SK-N-SH (cell line): ENCODE measurements at regions not wholly inside any gene's neighbourhood (a gene's known extent, or its start where the extent isn't known, plus 50 kb on each side); places are given as distances from the start of the nearest gene placed in this dataset.

Experiments used
- CTCF ChIA-PET: fragments of 300-600, 350-600 bp; formaldehyde crosslinking; extraction: SDS; loops from one replicate; lab custom pipeline; 2021; lab: Yijun Ruan, JAX
- POLR2A ChIA-PET: fragments of 350-600 bp; sonication (Branson Sonifier 250); formaldehyde crosslinking; extraction: SDS; loops from one replicate; lab custom pipeline; 2020; ENCODE audit warnings: antibody characterized with exemption, inconsistent platforms; lab: Yijun Ruan, JAX
- DNase-seq: peaks from one replicate; pipeline ENCODE4 v3.0.0; 2012
- H2AFZ ChIP-seq: fragments of 200-600 bp; sonication (generic); 2 replicates; pipeline ENCODE4 v1.8.1; 2016; ENCODE audit warnings: antibody characterized with exemption, mild to moderate bottlenecking, low read depth
- H3F3A ChIP-seq: fragments of 200-600 bp; sonication (generic); replicated peaks from 2 replicates; pipeline ENCODE3; 2016; ENCODE audit warnings: antibody characterized with exemption, mild to moderate bottlenecking; ENCODE audit not compliant: insufficient read depth
- H3K27ac ChIP-seq, 2 experiments: fragments of 200-500 bp in 1 of 2; fragments of 200-600 bp in 1 of 2; sonication (Bioruptor generic) in 1 of 2; sonication (generic), shearing (Covaris generic) in 1 of 2; 2 replicates each; pipeline versions ENCODE4 v1.5.1 to v1.6.1; 2014 to 2016; ENCODE audit warnings: low read depth in 2 of 2, inconsistent platforms in 1 of 2, low read length in 1 of 2, mild to moderate bottlenecking in 1 of 2, mixed read lengths in 1 of 2
- H3K27me3 ChIP-seq: fragments of 200-600 bp; sonication (generic), shearing (Covaris generic); 2 replicates; pipeline ENCODE4 v1.6.1; 2016; ENCODE audit warnings: mixed run types; ENCODE audit not compliant: insufficient read depth
- H3K36me3 ChIP-seq, 2 experiments: fragments of 200-500 bp in 1 of 2; fragments of 200-600 bp in 1 of 2; sonication (Bioruptor generic) in 1 of 2; sonication (generic) in 1 of 2; replicated peaks in 1 of 2; 2 replicates each; pipeline versions ENCODE3 to v1.5.1; 2014 to 2016; ENCODE audit warnings: low read length in 1 of 2, mild to moderate bottlenecking in 1 of 2; ENCODE audit not compliant: insufficient read depth in 2 of 2, control insufficient read depth in 1 of 2
- H3K4me1 ChIP-seq, 2 experiments: fragments of 200-500 bp in 1 of 2; fragments of 200-600 bp in 1 of 2; sonication (Bioruptor generic) in 1 of 2; sonication (generic), shearing (Covaris generic) in 1 of 2; 2 replicates each; pipeline versions ENCODE4 v1.5.1 to v1.6.1; 2014 to 2016; ENCODE audit warnings: low read depth in 1 of 2, low read length in 1 of 2, mixed run types in 1 of 2; ENCODE audit not compliant: insufficient read depth in 2 of 2, control insufficient read depth in 1 of 2
- H3K4me2 ChIP-seq: fragments of 200-600 bp; sonication (generic), shearing (Covaris generic); 2 replicates; pipeline ENCODE4 v1.6.1; 2017; ENCODE audit warnings: mixed run types
- H3K4me3 ChIP-seq, 2 experiments: fragments of 200-500 bp in 1 of 2; fragments of 200-600 bp in 1 of 2; sonication (Bioruptor generic) in 1 of 2; sonication (generic), shearing (Covaris generic) in 1 of 2; 2 replicates each; pipeline versions ENCODE4 v1.5.1 to v1.8.1; 2014 to 2016; ENCODE audit warnings: low read depth in 2 of 2, inconsistent platforms in 1 of 2, low read length in 1 of 2, mild to moderate bottlenecking in 1 of 2, mixed read lengths in 1 of 2, moderate library complexity in 1 of 2
- H3K79me2 ChIP-seq: fragments of 200-600 bp; sonication (generic); 2 replicates; pipeline ENCODE4 v1.8.1; 2017; ENCODE audit warnings: mild to moderate bottlenecking; ENCODE audit not compliant: insufficient read depth
- H3K9ac ChIP-seq: fragments of 200-600 bp; sonication (generic); 2 replicates; pipeline ENCODE4 v1.6.1; 2017; ENCODE audit warnings: mixed run types
- H3K9me2 ChIP-seq: fragments of 200-600 bp; sonication (generic); 2 replicates; pipeline ENCODE4 v1.6.1; 2017; ENCODE audit warnings: mixed run types
- H3K9me3 ChIP-seq: fragments of 200-600 bp; sonication (generic); 2 replicates; pipeline ENCODE4 v1.6.1; 2017; ENCODE audit warnings: mixed run types, mild to moderate bottlenecking, moderate library complexity
- H4K20me1 ChIP-seq: fragments of 200-600 bp; sonication (generic); 2 replicates; pipeline ENCODE4 v1.6.1; 2017; ENCODE audit warnings: mild to moderate bottlenecking, mixed run types; ENCODE audit not compliant: insufficient read depth
- ELF1 ChIP-seq: IDR thresholded peaks from 2 replicates; pipeline ENCODE4 v1.4.0; 2012
- FOSL2 ChIP-seq: IDR thresholded peaks from 2 replicates; pipeline ENCODE4 v1.4.0; 2012; ENCODE audit warnings: low read depth, mild to moderate bottlenecking, moderate library complexity, borderline replicate concordance
- GABPA ChIP-seq: IDR thresholded peaks from 2 replicates; pipeline ENCODE4 v1.4.0; 2012; ENCODE audit warnings: low read depth, mild to moderate bottlenecking
- JUND ChIP-seq: IDR thresholded peaks from 2 replicates; pipeline ENCODE4 v1.4.0; 2012
- MEF2A ChIP-seq: IDR thresholded peaks from 2 replicates; pipeline ENCODE4 v1.4.0; 2012; ENCODE audit warnings: low read depth, borderline replicate concordance
- MXI1 ChIP-seq: IDR thresholded peaks from 2 replicates; pipeline ENCODE4 v1.6.1; 2012; ENCODE audit warnings: mild to moderate bottlenecking, low read depth, low read length, improper control_type of control experiment
- NFIC ChIP-seq: IDR thresholded peaks from 2 replicates; pipeline ENCODE4 v1.4.0; 2012; ENCODE audit warnings: borderline replicate concordance
- NRF1 ChIP-seq: IDR thresholded peaks from 2 replicates; pipeline ENCODE4 v1.6.1; 2012; ENCODE audit warnings: low read depth, mild to moderate bottlenecking, low read length
- PBX3 ChIP-seq: IDR thresholded peaks from 2 replicates; pipeline ENCODE4; 2012
- POLR2AphosphoS5 ChIP-seq: IDR thresholded peaks from 2 replicates; pipeline ENCODE4 v1.6.1; 2012; ENCODE audit warnings: low read depth, low read length
- REST ChIP-seq: IDR thresholded peaks from 2 replicates; pipeline ENCODE4 v1.6.1; 2012; ENCODE audit warnings: mild to moderate bottlenecking, low read depth, low read length, moderate library complexity
- SMC3 ChIP-seq: IDR thresholded peaks from 2 replicates; pipeline ENCODE4 v1.6.1; 2012; ENCODE audit warnings: low read depth, low read length, improper control_type of control experiment
- USF1 ChIP-seq: IDR thresholded peaks from 2 replicates; pipeline ENCODE4 v1.4.0; 2012; ENCODE audit warnings: low read depth, borderline replicate concordance
- ZBTB33 ChIP-seq: IDR thresholded peaks from 2 replicates; pipeline ENCODE4 v1.4.0; 2012; ENCODE audit warnings: low read depth, borderline replicate concordance
- WGBS: methylation state at CpG from one replicate; pipeline ENCODE4 v1.1.6; 2017; ENCODE audit warnings: low lambda C conversion rate; 5-methylcytosine and 5-hydroxymethylcytosine counted together

- DNase-seq: no peak
- H3K27ac ChIP-seq: no peak overlapping the region
- H3K36me3 ChIP-seq: no peaks in the 10 kb centered on the region
- TF ChIP-seq GABPA (no peak), POLR2AphosphoS5 (no peak), MEF2A (no peak), SMC3 (no peak), ELF1 (no peak), JUND (no peak), MXI1 (no peak), FOSL2 (no peak), NFIC (no peak), USF1 (no peak), PBX3 (no peak), NRF1 (no peak), REST (no peak), ZBTB33 (no peak)
- TF ChIP-seq, all 33 proteins: peak for 0
- no peak overlapping the region for H2AFZ ChIP-seq
- POLR2A ChIA-PET: no interaction called here
- no peak overlapping the region for H3K4me3 ChIP-seq
- WGBS: 6% methylated on average over 1 of the region's 1 CpG
- H3K9me2 ChIP-seq: no peaks in the 10 kb centered on the region
- H3K9me3 ChIP-seq: no peaks in the 10 kb centered on the region
- CTCF ChIA-PET: interaction anchor here (0.6 kb wide), 1 partner anchor 345 kb away, joined by 4 read pairs; no protein-coding TSS in a partner anchor
- no peaks in the 10 kb centered on the region for H3K27me3 ChIP-seq
- no peak overlapping the region for H3K4me2 ChIP-seq
- H3K4me1 ChIP-seq: no peaks in the 10 kb centered on the region
- no peaks in the 10 kb centered on the region for H4K20me1 ChIP-seq
- no peaks in the 10 kb centered on the region for H3K79me2 ChIP-seq
- no peak overlapping the region for H3K9ac ChIP-seq
- no peaks in the 10 kb centered on the region for H3F3A ChIP-seq
These were observed 1241.7 kb upstream of the ADGRB3 start for GRCh38 chr6:67393356-67393755.
